HL-60 (cell line): ENCODE measurements at regions not wholly inside any gene's neighbourhood (a gene's known extent, or its start where the extent isn't known, plus 50 kb on each side); places are given as distances from the start of the nearest gene placed in this dataset.

ENCODE experiments used
- CTCF ChIP-seq: IDR thresholded peaks from one replicate; pipeline ENCODE4 v1.5.1; 2011; ENCODE audit warnings: low read length, control low read depth, inconsistent platforms; ENCODE audit not compliant: insufficient read depth
- GABPA ChIP-seq: IDR thresholded peaks from 2 replicates; pipeline ENCODE4 v1.6.1; 2012; ENCODE audit warnings: low read depth
- POLR2AphosphoS5 ChIP-seq: IDR thresholded peaks from 2 replicates; pipeline ENCODE4 v1.6.1; 2012; ENCODE audit warnings: low read depth
- REST ChIP-seq: IDR thresholded peaks from 2 replicates; pipeline ENCODE4 v1.6.1; 2012; ENCODE audit warnings: low read depth; ENCODE audit not compliant: insufficient replicate concordance
- SPI1 ChIP-seq: IDR thresholded peaks from 2 replicates; pipeline ENCODE4 v1.6.1; 2012; ENCODE audit warnings: low read depth, mild to moderate bottlenecking, borderline replicate concordance

- no peak for TF ChIP-seq GABPA
- no peak for TF ChIP-seq CTCF
- TF ChIP-seq SPI1, result no peak
- TF ChIP-seq REST, result no peak
- no peak for TF ChIP-seq POLR2AphosphoS5
Observed at GRCh38 chr7:114785496-114785895, 136.4 kb upstream of the MDFIC start.
